ENCODE measurements at regions not wholly inside any gene's neighbourhood (a gene's known extent, or its start where the extent isn't known, plus 50 kb on each side); places are given as distances from the start of the nearest gene placed in this dataset.
"Not testable (repeated sequence)": the region's sequence is repeated elsewhere in the genome, so short reads cannot be mapped to it uniquely, and the experiment has no call there.

DNA sequence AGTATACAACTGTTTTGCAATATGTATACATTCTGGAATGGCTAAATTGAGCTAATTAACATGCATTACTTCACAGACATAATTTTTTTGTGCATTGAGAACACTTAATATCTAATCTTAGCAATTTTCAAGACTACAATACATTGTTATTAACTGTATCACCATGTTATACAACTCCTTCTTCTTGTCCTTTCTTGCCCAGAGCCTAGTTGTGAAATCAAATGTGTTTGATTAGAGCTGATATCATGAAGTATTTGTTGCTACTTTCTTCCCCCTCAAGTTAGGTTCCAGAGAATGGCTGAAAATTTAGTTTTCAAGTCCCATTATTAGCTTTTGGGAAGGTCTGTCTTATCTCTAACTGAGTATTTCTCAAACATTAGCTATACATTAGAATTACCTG is 607.8 kb downstream of the PSAT1 start:
- H3K4me3 ChIP-seq (ENCODE audit: low read depth, low read length), result no peak overlapping the region
- TF ChIP-seq, protein P1, sequence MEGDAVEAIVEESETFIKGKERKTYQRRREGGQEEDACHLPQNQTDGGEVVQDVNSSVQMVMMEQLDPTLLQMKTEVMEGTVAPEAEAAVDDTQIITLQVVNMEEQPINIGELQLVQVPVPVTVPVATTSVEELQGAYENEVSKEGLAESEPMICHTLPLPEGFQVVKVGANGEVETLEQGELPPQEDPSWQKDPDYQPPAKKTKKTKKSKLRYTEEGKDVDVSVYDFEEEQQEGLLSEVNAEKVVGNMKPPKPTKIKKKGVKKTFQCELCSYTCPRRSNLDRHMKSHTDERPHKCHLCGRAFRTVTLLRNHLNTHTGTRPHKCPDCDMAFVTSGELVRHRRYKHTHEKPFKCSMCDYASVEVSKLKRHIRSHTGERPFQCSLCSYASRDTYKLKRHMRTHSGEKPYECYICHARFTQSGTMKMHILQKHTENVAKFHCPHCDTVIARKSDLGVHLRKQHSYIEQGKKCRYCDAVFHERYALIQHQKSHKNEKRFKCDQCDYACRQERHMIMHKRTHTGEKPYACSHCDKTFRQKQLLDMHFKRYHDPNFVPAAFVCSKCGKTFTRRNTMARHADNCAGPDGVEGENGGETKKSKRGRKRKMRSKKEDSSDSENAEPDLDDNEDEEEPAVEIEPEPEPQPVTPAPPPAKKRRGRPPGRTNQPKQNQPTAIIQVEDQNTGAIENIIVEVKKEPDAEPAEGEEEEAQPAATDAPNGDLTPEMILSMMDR (conservative IDR thresholded peaks at IDR 0.05; ENCODE audit: low read depth, low read length), result no peak
- DNase-seq (ENCODE audit: low read depth), result no peak

DNA sequence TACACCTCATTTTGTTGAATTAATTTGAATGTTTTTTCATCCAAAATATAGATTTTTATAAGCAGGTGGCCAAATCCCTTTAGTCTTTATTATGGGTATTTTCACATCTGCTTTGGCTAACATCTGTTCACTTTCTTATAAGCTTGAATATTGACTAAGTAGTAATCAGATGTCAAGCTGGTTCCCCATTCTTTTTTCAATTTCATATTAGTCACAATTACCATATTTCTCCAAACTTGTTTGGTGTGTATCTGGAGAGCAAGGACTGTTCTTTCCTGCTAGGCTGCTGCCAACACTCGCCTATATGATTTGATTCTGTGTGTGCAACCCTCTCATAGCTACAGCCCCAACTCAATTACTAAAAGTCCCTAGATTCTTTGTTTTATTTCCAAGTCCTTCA is 608.5 kb downstream of the PSAT1 start:
- TF ChIP-seq, protein P1 (conservative IDR thresholded peaks at IDR 0.05; ENCODE audit: low read depth, low read length), result no peak
- no peak for DNase-seq (ENCODE audit: low read depth)
- H3K4me3 ChIP-seq (ENCODE audit: low read depth, low read length), result no peak overlapping the region

DNA sequence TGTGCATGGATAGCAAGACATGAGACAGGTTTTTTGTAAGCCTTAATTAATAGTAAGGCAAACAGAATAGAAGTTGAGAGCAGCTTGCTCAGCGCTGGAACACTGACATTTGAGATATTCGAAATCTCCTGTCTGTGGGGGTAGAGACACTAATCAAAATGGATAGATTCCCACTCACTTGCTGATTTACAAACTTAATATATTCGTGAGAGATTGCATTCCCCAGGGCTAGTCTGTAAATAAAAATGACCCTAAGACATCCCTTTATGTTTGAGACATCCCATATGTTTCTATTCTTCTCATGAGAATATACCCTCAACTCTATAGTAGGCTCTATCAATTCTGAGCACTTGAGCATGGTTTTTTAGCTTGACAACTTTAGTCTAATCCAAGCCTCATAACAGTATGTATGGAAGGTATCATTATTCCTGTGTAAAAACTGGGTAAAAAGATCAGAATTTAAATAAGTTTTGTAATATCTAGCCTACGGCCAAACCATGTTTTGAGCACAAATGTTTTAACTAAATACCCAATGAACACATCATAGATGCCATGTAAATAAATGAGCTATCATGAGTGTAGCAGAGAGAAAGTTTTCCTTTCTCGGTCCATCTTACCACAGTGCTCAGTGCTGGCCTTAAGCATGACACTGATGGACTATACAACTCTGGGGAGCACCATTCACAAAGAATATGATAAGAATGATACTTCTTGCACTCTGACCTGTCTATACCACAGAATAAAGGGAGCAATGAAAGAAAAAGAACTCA is 609.2 kb downstream of the PSAT1 start:
- TF ChIP-seq, protein P1 (conservative IDR thresholded peaks at IDR 0.05; ENCODE audit: low read depth, low read length), result no peak
- no peak for DNase-seq (ENCODE audit: low read depth)
- no peak overlapping the region for H3K4me3 ChIP-seq (ENCODE audit: low read depth, low read length)

DNA sequence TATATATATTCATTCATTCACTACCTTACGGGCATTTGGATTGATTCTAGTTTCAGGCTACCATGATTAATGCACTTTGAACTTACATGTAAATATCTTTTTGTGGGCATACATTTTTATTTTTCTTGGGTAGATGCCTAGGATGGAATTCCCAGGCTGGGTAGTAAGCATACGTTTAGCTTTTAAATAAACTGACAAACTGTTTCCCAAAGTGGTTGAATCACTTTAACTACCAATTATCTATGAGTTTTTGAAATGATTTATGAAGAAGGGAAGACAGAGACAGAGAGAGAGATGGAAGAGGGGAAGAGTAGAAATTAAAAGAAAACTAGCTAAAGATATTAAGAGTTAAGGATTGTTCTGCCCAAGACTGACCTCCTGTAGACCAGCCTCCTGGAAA is 612.6 kb downstream of the PSAT1 start:
- no peak for DNase-seq (ENCODE audit: low read depth)
- TF ChIP-seq, protein P1 (conservative IDR thresholded peaks at IDR 0.05; ENCODE audit: low read depth, low read length), result no peak
- H3K4me3 ChIP-seq (ENCODE audit: low read depth, low read length), result no peak overlapping the region

DNA sequence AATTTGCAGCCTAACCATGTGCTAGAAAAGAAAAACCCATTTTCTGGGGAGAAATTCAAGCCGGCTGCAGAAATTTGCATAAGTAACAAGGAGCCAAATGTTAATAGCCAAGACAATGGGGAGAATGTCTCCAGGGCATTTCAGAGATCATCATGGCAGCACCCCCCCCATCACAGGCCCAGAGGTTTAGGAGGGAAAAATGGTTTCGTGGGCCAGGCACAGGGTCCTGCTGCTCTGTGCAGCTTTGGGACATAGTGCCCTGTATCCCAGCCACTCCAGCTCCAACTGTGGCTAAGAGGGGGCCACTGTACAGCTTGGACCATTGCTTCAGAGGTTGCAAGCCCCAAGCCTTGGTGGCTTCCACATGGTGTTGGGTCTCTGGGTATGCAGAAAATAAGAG is 620.0 kb downstream of the PSAT1 start:
- not testable (repeated sequence) for DNase-seq (ENCODE audit: low read depth); H3K4me3 ChIP-seq (ENCODE audit: low read depth, low read length)

DNA sequence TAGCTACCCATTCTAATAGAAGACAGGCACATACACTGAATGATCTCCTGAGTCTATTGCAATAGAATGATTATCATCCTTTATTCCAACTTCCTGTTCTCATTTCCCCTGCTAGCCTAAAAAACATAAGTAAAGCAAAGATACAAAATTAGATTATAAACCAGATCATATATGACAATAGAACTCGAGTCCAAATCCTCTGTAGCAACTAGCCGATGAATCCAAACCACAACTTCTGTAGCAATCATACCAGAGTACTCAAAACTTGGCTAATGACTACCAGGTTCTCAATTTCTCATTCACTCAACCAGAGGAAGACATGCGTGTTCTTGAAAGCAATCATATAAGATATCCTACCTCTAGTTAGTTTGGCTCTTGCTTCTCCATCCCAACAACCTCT is 622.1 kb downstream of the PSAT1 start:
- H3K4me3 ChIP-seq (ENCODE audit: low read depth, low read length), result no peak overlapping the region
- no peak for DNase-seq (ENCODE audit: low read depth)
- TF ChIP-seq, protein P1 (conservative IDR thresholded peaks at IDR 0.05; ENCODE audit: low read depth, low read length), result no peak

DNA sequence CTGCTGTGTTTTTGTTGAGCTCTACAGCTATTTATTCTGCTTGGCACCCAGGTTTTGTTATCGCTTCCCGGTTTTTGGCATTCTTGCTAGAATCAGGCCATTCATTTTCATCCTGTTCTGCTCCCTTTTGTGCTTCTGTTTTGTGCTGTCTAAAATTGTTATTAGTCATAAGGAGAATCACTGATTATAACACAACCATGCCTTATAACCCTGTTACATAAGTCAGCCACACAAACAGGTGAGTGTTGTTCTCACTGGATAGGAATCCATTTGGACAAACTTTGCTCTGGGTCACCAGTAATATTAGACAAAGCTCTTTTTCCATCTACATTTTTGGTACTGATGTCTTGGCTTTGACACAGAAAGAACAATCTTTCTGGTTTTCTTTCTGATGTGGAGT is 622.8 kb downstream of the PSAT1 start:
- TF ChIP-seq, protein P1 (conservative IDR thresholded peaks at IDR 0.05; ENCODE audit: low read depth, low read length), result no peak
- no peak for DNase-seq (ENCODE audit: low read depth)
- H3K4me3 ChIP-seq (ENCODE audit: low read depth, low read length), result no peak overlapping the region
